Lower leg skin (tissue), 3 donors: ENCODE measurements at regions not wholly inside any gene's neighbourhood (a gene's known extent, or its start where the extent isn't known, plus 50 kb on each side); places are given as distances from the start of the nearest gene placed in this dataset.

Source experiments
- POLR2A ChIP-seq, 2 donors: fragments of 450-650 bp; IDR thresholded peaks; one replicate each; pipeline ENCODE4 v1.6.1; 2016 to 2017; ENCODE audit warnings: antibody characterized with exemption in 2 of 2, mild to moderate bottlenecking in 1 of 2, moderate library complexity in 1 of 2
- TF ChIP-seq, protein P1 (sequence below), 3 donors: fragments of 450-650 bp; IDR thresholded peaks; one replicate each; pipeline ENCODE4 v1.5.1; 2016; ENCODE audit warnings: antibody characterized with exemption in 3 of 3, mild to moderate bottlenecking in 3 of 3, moderate library complexity in 2 of 3

DNA sequence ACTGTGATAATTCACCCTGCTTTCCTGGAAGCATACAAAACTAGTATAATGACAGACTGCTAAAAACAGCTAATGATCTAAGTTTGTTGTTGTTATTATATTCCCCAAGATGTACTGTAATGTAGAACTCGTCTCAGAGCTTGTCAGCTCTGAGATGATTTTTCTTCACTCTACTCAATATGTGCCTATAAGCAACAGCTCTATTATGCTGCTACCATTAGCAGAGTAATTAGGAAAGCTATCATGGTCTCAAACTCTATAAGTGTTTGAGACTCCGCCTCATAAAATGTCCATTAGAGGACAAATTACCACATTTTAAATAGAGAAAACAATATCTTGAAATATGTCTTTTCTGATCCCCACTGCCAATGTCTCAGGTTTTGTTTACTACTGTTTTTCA is 476.5 kb upstream of the PCDH15 start:
- TF ChIP-seq, protein P1, sequence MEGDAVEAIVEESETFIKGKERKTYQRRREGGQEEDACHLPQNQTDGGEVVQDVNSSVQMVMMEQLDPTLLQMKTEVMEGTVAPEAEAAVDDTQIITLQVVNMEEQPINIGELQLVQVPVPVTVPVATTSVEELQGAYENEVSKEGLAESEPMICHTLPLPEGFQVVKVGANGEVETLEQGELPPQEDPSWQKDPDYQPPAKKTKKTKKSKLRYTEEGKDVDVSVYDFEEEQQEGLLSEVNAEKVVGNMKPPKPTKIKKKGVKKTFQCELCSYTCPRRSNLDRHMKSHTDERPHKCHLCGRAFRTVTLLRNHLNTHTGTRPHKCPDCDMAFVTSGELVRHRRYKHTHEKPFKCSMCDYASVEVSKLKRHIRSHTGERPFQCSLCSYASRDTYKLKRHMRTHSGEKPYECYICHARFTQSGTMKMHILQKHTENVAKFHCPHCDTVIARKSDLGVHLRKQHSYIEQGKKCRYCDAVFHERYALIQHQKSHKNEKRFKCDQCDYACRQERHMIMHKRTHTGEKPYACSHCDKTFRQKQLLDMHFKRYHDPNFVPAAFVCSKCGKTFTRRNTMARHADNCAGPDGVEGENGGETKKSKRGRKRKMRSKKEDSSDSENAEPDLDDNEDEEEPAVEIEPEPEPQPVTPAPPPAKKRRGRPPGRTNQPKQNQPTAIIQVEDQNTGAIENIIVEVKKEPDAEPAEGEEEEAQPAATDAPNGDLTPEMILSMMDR (IDR thresholded peaks at IDR 0.05): no peak
- no peak for TF ChIP-seq POLR2A (IDR thresholded peaks at IDR 0.05)
